SJSA1 (cell line): ENCODE measurements at regions not wholly inside any gene's neighbourhood (a gene's known extent, or its start where the extent isn't known, plus 50 kb on each side); places are given as distances from the start of the nearest gene placed in this dataset.

Experiments used
- DNase-seq, 2 experiments: peaks; one replicate each; pipeline ENCODE4 v3.0.0-alpha.2; 2015 to 2020; ENCODE audit warnings: low spot score in 2 of 2, low read depth in 1 of 2
- H3K27ac ChIP-seq: fragments of 250-450 bp; sonication (Bioruptor Pico); 2 replicates; pipeline ENCODE4 v1.5.1; 2020; ENCODE audit warnings: mild to moderate bottlenecking, moderate library complexity
- H3K27me3 ChIP-seq: fragments of 250-450 bp; sonication (Bioruptor Pico); replicated peaks from 2 replicates; pipeline ENCODE4 v1.5.1; 2020; ENCODE audit warnings: mild to moderate bottlenecking, moderate library complexity
- H3K36me3 ChIP-seq: fragments of 250-450 bp; sonication (Bioruptor Pico); 2 replicates; pipeline ENCODE4 v1.5.1; 2020; ENCODE audit warnings: mild to moderate bottlenecking
- H3K4me1 ChIP-seq: fragments of 250-450 bp; sonication (Bioruptor Pico); replicated peaks from 2 replicates; pipeline ENCODE4 v1.6.1; 2021; ENCODE audit warnings: mild to moderate bottlenecking
- H3K4me3 ChIP-seq: fragments of 250-450 bp; sonication (Bioruptor Pico); 2 replicates; pipeline ENCODE4 v1.5.1; 2020; ENCODE audit warnings: mild to moderate bottlenecking
- H3K9me3 ChIP-seq: fragments of 250-450 bp; sonication (Bioruptor Pico); replicated peaks from 2 replicates; pipeline ENCODE4 v1.5.1; 2020; ENCODE audit warnings: mild to moderate bottlenecking

- Histone ChIP-seq H3K9me3 (no peaks in the 10 kb centered on the region), H3K4me3 (no peak overlapping the region), H3K27me3 (no peaks in the 10 kb centered on the region), H3K27ac (no peak overlapping the region), H3K36me3 (no peaks in the 10 kb centered on the region), H3K4me1 (peaks cover 19% of the 10 kb centered on the region)
- no peak for DNase-seq
These were observed 115.0 kb downstream of the ADAM29 start for GRCh38 chr4:175033162-175033561.

GRCh38 chr4:175034007-175034406 is 115.8 kb downstream of the ADAM29 start:
- no peak overlapping the region for H3K27ac ChIP-seq
- H3K27me3 ChIP-seq: no peaks in the 10 kb centered on the region
- peaks cover 19% of the 10 kb centered on the region for H3K4me1 ChIP-seq

GRCh38 chr4:175034986-175035705 is 117.0 kb downstream of the ADAM29 start:
- Histone ChIP-seq H3K36me3 (no peaks in the 10 kb centered on the region), H3K9me3 (no peaks in the 10 kb centered on the region), H3K27me3 (no peaks in the 10 kb centered on the region), H3K4me1 (peaks cover 19% of the 10 kb centered on the region), H3K4me3 (no peak overlapping the region), H3K27ac (peak overlapping the region; percentile 45)
- no peak for DNase-seq

More at GRCh38 chr4:175034007-175034406, 115.8 kb downstream of the ADAM29 start:
- Histone ChIP-seq H3K4me3 (no peak overlapping the region), H3K9me3 (no peaks in the 10 kb centered on the region), H3K36me3 (no peaks in the 10 kb centered on the region)
- no peak for DNase-seq

- no peaks in the 10 kb centered on the region for H3K36me3 ChIP-seq
- peak in 1 of 2 experiments; percentile 30 for DNase-seq
- H3K9me3 ChIP-seq: no peaks in the 10 kb centered on the region
- no peaks in the 10 kb centered on the region for H3K27me3 ChIP-seq
- H3K4me1 ChIP-seq: peaks cover 19% of the 10 kb centered on the region
- peak overlapping the region; percentile 45; the same call in 1 of the 2 replicates for H3K27ac ChIP-seq
- H3K4me3 ChIP-seq: no peak overlapping the region
These were observed 117.7 kb downstream of the ADAM29 start for GRCh38 chr4:175035905-175036304.

- Histone ChIP-seq H3K4me1 (no peaks in the 10 kb centered on the region), H3K4me3 (no peak overlapping the region), H3K27me3 (no peaks in the 10 kb centered on the region), H3K9me3 (no peaks in the 10 kb centered on the region), H3K36me3 (no peaks in the 10 kb centered on the region), H3K27ac (no peak overlapping the region)
- no peak for DNase-seq
These were observed 130.1 kb downstream of the ADAM29 start for GRCh38 chr4:175048111-175048784.

- Histone ChIP-seq H3K27ac (no peak overlapping the region), H3K36me3 (no peaks in the 10 kb centered on the region), H3K27me3 (no peaks in the 10 kb centered on the region), H3K4me3 (no peak overlapping the region), H3K9me3 (no peaks in the 10 kb centered on the region), H3K4me1 (no peaks in the 10 kb centered on the region)
- no peak for DNase-seq
These were observed 130.7 kb downstream of the ADAM29 start for GRCh38 chr4:175048906-175049305.

GRCh38 chr4:175051974-175052373 is 133.8 kb downstream of the ADAM29 start:
- DNase-seq: no peak
- H3K9me3 ChIP-seq: no peaks in the 10 kb centered on the region
- H3K4me3 ChIP-seq: no peak overlapping the region
- no peaks in the 10 kb centered on the region for H3K27me3 ChIP-seq
- H3K27ac ChIP-seq: no peak overlapping the region
- H3K36me3 ChIP-seq: no peaks in the 10 kb centered on the region
- no peaks in the 10 kb centered on the region for H3K4me1 ChIP-seq

GRCh38 chr4:175054980-175055379 is 136.8 kb downstream of the ADAM29 start:
- H3K4me3 ChIP-seq: no peak overlapping the region
- no peaks in the 10 kb centered on the region for H3K4me1 ChIP-seq
- no peak for DNase-seq
- H3K27me3 ChIP-seq: no peaks in the 10 kb centered on the region
- no peak overlapping the region for H3K27ac ChIP-seq
- no peaks in the 10 kb centered on the region for H3K36me3 ChIP-seq
- H3K9me3 ChIP-seq: no peaks in the 10 kb centered on the region

GRCh38 chr4:175062183-175062592 is 144.0 kb downstream of the ADAM29 start:
- DNase-seq: no peak

GRCh38 chr4:175065228-175065627 is 147.1 kb downstream of the ADAM29 start:
- H3K4me3 ChIP-seq: no peak overlapping the region
- H3K4me1 ChIP-seq: no peaks in the 10 kb centered on the region
- H3K27me3 ChIP-seq: no peaks in the 10 kb centered on the region
- no peaks in the 10 kb centered on the region for H3K36me3 ChIP-seq
- H3K9me3 ChIP-seq: no peaks in the 10 kb centered on the region
- H3K27ac ChIP-seq: no peak overlapping the region
- DNase-seq: no peak

More at GRCh38 chr4:175062183-175062592, 144.0 kb downstream of the ADAM29 start:
- Histone ChIP-seq H3K9me3 (no peaks in the 10 kb centered on the region), H3K27ac (no peak overlapping the region), H3K36me3 (no peaks in the 10 kb centered on the region), H3K27me3 (no peaks in the 10 kb centered on the region), H3K4me1 (no peaks in the 10 kb centered on the region), H3K4me3 (no peak overlapping the region)

GRCh38 chr4:175066923-175067627 is 148.9 kb downstream of the ADAM29 start:
- Histone ChIP-seq H3K9me3 (no peaks in the 10 kb centered on the region), H3K27ac (no peak overlapping the region), H3K36me3 (no peaks in the 10 kb centered on the region), H3K4me1 (no peaks in the 10 kb centered on the region; the same call in 1 of the 2 replicates), H3K27me3 (no peaks in the 10 kb centered on the region), H3K4me3 (no peak overlapping the region)
- no peak for DNase-seq

- no peaks in the 10 kb centered on the region for H3K9me3 ChIP-seq
- H3K4me1 ChIP-seq: no peaks in the 10 kb centered on the region; the same call in 1 of the 2 replicates
- no peaks in the 10 kb centered on the region for H3K36me3 ChIP-seq
- no peaks in the 10 kb centered on the region for H3K27me3 ChIP-seq
- no peak overlapping the region for H3K4me3 ChIP-seq
- no peak overlapping the region for H3K27ac ChIP-seq
- DNase-seq: no peak
These were observed 150.1 kb downstream of the ADAM29 start for GRCh38 chr4:175068266-175068665.

GRCh38 chr4:175070444-175070843 is 152.3 kb downstream of the ADAM29 start:
- H3K4me1 ChIP-seq: no peaks in the 10 kb centered on the region; the same call in 1 of the 2 replicates
- H3K4me3 ChIP-seq: no peak overlapping the region
- DNase-seq: no peak
- H3K27ac ChIP-seq: no peak overlapping the region
- H3K36me3 ChIP-seq: no peaks in the 10 kb centered on the region
- H3K9me3 ChIP-seq: no peaks in the 10 kb centered on the region
- no peaks in the 10 kb centered on the region for H3K27me3 ChIP-seq

GRCh38 chr4:175071123-175071522 is 153.0 kb downstream of the ADAM29 start:
- no peaks in the 10 kb centered on the region for H3K9me3 ChIP-seq
- H3K36me3 ChIP-seq: no peaks in the 10 kb centered on the region
- H3K27ac ChIP-seq: no peak overlapping the region
- peak in 1 of 2 experiments; percentile 1 for DNase-seq
- H3K4me1 ChIP-seq: no peaks in the 10 kb centered on the region; the same call in 1 of the 2 replicates
- H3K4me3 ChIP-seq: no peak overlapping the region
- H3K27me3 ChIP-seq: no peaks in the 10 kb centered on the region
